OCI-LY7 (cell line): ENCODE measurements at regions not wholly inside any gene's neighbourhood (a gene's known extent, or its start where the extent isn't known, plus 50 kb on each side); places are given as distances from the start of the nearest gene placed in this dataset.

Source experiments
- CTCF ChIP-seq: fragments of 200-600 bp; sonication (generic); conservative IDR thresholded peaks from 2 replicates; pipeline ENCODE4 v1.5.1; 2014; ENCODE audit warnings: mild to moderate bottlenecking, antibody characterized with exemption, low read length, moderate library complexity, mixed read lengths
- EZH2phosphoT487 ChIP-seq: fragments of 200-600 bp; sonication (generic); IDR thresholded peaks from 2 replicates; pipeline ENCODE4 v1.6.1; 2018; ENCODE audit warnings: low read depth, borderline replicate concordance, mild to moderate bottlenecking, mixed run types, antibody characterized with exemption, low read length, moderate library complexity, mixed read lengths

DNA sequence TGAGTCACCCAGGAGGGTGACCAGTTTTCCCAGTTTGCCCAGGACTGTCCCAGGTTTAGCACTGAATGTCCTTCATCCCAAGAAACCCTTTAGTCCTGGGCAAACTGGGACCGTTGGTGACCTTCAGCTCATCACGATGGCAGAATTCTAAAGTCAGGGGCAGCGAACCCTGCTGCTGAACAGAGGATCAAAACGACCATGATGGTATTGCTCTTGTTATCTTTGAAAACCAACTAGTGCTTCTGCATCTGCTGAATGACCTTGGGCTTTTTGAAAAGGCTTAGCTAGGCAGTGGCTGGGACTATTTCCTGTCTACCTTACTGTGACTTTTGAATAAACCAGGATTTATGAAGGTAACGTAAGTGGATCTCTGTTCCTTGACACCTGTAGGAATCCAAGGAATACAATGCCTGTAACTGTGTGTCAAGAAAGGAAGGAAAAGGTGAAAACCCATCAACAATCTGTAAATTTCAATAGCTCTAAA lies 281.9 kb downstream of the SOX9 start:
- TF ChIP-seq CTCF (no peak), EZH2phosphoT487 (no peak)
